VCaP (cell line): ENCODE measurements at regions not wholly inside any gene's neighbourhood (a gene's known extent, or its start where the extent isn't known, plus 50 kb on each side); places are given as distances from the start of the nearest gene placed in this dataset.

Source experiments
- H3K27ac ChIP-seq: fragments of 450-650 bp; 2 replicates; pipeline ENCODE4 v1.5.1; 2017
- TF ChIP-seq, protein P1 (sequence below): fragments of 450-650 bp; conservative IDR thresholded peaks from 2 replicates; pipeline ENCODE4 v1.5.1; 2017; ENCODE audit warnings: mild to moderate bottlenecking, moderate library complexity

DNA sequence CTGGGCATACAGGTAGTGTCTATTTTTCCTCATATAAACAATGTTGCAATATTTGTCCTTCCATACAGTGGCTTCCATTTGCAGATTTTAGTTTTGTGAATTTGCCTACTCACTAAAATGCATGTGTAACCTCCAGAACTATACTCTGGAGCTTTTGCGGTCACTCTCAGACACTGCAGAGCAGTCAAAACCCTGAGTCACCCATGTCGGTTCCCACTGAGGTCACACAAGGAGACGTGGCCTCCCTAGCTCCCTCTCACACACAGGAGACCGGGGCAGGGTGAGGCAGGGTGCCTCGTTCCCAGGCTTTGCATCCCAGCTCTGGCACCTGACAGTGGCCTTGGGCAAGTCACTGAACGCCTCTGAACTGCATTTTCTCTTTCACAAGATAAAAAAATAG is 55.5 kb upstream of the ZNF354A start:
- TF ChIP-seq, protein P1, sequence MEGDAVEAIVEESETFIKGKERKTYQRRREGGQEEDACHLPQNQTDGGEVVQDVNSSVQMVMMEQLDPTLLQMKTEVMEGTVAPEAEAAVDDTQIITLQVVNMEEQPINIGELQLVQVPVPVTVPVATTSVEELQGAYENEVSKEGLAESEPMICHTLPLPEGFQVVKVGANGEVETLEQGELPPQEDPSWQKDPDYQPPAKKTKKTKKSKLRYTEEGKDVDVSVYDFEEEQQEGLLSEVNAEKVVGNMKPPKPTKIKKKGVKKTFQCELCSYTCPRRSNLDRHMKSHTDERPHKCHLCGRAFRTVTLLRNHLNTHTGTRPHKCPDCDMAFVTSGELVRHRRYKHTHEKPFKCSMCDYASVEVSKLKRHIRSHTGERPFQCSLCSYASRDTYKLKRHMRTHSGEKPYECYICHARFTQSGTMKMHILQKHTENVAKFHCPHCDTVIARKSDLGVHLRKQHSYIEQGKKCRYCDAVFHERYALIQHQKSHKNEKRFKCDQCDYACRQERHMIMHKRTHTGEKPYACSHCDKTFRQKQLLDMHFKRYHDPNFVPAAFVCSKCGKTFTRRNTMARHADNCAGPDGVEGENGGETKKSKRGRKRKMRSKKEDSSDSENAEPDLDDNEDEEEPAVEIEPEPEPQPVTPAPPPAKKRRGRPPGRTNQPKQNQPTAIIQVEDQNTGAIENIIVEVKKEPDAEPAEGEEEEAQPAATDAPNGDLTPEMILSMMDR = no peak
- no peak overlapping the region for H3K27ac ChIP-seq

DNA sequence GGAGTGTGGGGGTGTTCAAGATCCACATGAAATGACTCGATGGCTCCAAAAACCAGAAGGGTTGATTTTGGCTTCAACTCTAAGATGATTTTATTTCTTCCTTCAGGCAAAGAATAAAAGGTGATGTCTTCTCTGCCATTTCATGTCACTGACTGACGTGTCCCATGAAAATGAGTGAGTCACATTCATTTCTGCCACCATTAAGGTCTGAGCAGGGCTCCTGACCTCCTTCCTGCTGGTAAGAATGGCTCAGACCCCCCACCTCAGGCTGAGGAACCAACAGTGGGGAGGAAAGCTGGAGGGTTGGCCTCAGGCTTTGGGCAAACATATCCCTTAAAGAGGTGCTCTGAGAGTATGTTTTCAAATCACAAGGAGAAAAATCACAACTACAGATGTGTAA is 53.9 kb upstream of the ZNF354A start:
- TF ChIP-seq, protein P1 = no peak
- no peak overlapping the region for H3K27ac ChIP-seq

DNA sequence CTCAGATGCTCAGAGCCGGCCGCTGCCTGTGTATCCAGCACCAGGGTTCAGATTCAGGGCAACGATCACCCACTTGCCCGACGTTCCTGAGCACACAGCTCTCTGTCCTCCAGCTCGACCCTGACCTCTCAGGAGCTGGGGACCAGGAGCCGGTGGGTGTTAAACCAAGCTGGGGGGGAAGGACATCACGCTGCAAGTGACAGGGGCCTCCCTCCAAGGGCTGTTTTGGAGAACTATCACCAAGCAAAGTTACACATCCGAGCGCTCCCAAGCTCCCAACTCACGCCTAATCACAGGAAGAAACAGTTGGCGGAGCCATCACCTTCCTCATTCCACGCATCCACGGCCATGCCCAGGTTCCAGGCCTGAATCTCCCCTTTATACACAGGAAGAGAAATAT is 51.5 kb upstream of the ZNF354A start:
- no peak overlapping the region for H3K27ac ChIP-seq
- TF ChIP-seq, protein P1 = no peak

DNA sequence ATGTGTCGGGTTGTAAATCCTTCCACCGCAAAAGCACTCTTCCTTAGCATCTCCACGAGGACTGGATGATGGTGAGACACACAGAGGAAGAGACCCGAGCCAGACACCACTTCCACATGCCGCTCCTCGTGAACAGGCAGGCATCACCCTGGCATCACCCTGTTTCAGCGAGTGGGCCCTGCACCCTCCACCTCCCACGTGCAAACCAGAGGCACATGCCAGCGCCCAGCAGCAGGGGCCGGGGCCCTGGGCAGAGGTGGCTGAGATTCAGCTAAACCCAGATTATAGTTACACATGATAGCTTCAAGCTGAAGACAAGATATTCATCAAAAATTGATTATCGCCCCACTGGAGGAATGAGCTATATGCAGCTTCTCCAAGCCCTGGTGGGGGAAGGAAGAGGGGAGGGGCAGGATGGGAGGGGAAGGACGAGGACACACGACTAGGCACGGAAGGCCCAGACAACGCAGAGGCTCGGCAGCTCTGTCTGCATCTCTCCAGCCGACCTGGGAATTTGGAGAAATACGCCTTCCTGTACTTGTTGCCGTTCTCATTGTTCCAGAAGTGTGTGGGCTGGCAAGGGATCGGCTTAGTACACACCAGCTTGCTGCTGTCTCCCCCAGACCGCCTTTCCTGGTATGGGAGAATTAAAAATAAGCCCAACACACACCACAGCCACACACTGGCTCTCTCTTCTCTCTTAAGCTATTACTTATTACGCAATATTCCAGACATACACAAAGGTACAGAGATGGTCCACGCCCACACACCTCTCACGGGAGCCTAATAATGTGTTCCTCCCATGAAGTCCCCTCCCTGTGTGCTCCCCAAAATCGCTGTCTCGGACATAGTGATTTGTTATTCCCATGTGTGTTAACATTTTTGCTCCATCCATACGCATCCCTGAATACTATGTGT is 50.4 kb upstream of the ZNF354A start:
- TF ChIP-seq, protein P1 = no peak
- no peak overlapping the region for H3K27ac ChIP-seq
